ENCODE measurements at regions not wholly inside any gene's neighbourhood (a gene's known extent, or its start where the extent isn't known, plus 50 kb on each side); places are given as distances from the start of the nearest gene placed in this dataset.

DNA sequence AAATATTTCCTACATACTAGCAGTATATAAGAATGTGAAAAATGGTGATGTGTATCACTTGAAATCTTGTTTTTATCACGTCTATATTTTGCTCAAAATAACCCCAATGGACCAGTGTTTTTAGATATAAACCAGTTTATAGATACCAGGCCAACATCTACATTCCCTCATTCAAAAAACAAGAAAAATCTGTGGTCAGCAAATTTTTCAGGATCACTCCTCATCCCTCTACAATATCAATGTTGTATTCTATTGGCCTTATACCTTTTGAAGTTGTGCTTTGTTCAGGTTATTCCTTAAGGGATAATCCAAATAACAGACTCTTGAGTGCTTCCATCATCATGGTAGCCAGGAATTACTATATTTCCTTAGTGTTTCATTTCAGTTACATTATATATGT, 332.9 kb upstream of the ARRDC4 start:
- no peak for DNase-seq (ENCODE audit: low spot score)

DNA sequence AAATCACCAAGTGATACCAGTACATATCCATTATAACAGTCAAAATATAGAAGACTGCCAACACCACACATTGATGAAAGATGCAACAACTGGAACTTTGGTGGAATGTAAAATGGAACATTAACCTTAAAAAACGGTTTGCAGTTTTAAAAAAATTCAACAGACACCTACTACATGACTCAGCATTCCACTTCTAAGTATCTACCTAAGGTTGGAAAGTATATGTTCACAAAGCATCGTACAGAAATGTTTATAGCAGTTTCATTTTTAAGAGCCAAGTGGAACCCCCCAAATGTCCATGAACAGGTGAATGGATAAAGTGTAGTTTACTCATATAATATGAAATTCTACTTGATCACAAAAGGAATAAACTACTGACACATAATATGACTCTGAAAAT, 314.7 kb upstream of the ARRDC4 start:
- DNase-seq (ENCODE audit: low spot score) = no peak

DNA sequence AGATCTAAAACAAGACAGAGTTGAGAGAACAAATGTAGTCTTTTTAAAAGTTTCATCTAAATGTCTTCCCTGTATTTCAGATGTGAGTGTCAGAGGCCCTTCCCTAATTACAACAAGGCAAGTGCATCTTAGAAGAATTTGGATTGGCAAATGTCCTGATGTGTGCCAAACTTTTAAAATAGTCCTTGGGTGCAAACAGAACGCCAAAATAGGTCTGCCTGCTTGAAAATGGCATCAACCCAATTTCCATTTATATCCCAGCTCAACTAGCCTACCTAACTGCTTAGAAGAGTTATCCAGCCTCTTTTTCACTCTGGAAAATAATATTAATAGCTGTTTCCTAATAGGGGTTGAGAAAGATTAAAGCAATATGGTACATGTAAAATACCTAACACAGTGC, 311.8 kb upstream of the ARRDC4 start:
- no peak for DNase-seq (ENCODE audit: low spot score)

DNA sequence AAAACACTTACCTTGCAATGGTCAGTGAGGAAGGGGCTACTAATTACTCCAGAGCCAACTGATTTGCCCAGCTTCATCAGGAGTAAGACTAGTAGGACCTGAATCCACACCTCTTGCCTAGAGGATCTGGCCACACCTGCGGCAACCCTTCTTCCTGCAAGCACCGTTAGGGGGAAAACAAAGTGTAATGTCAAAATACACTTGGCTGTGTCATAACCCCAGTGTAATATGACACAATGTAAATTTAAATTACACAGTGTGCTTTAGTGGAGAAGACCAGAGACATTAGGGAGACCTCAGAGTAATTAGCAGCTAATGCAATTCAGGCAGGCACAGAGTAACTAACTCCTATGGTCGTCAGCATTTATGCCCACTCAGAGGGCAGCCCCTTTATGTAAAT, 308.5 kb upstream of the ARRDC4 start:
- no peak for DNase-seq (ENCODE audit: low spot score)

DNA sequence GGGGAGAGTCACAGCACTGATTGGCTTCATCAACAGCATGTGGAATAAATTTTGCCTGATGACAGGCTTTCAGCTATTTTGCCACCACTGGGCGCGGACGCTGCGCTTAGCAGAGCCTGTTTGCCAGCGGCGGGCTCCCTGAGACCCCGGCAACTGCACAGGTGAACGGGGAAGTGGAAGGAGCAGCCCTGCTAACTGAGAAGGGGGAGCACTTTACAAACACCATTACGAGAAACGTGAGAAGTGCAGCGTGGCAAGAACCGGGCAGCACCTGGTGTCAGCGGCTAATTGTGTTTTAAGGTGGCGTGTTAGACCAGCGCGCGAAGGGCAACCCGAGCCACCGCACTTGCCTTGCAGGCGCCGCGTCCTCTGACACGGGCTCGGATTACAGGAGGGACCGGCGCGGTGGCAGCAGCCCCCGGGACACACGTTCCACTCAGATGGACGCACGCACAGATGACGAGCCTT, 307.8 kb upstream of the ARRDC4 start:
- no peak for DNase-seq (ENCODE audit: low spot score)

DNA sequence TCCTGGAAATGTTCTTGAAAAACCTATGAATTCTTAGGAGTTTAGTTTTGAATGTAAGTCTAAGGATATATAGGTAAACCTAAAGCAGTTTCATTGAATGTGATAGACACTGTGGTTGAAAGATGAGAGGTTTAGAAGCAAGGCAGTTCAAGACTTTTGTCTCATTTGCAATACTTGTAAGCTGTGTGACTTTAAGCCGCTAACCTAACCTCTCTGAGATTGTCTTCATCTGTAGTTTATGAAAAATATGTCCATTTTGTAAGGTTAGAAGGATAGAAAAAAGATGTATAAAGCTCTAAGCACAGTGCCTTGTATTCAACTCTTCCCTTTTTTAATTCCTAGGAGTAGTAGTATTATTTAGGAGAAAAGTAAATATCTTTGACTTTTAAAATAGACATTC, 306.6 kb upstream of the ARRDC4 start:
- no peak for DNase-seq (ENCODE audit: low spot score)

DNA sequence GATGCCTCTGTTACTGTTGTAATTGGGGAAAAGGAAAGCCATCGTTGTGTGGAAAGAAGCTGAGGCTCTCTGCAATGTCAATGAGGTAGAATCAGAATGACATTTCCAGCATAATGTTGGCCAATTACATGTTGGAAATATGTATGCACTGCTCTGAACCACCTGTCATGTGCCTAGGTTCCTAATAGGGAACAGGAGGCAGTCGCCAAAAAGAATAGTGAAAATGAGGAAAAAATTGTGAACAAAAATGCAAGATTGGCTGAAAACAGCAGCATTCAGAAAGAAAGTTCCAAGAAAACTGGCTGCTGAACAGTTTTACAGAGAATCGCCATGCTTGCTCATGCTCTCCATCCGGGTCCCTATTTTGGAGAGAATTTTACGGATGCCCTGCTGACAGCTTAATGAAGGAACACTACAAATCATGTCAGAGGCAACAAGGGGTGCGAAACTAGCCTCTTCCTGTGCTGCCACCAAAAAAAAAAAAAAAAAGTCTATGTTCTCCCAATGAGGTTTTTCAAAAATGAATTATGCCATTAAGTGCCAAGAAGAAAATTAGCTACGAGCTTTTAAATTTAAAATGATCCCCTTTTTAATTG, 305.9 kb upstream of the ARRDC4 start:
- DNase-seq (ENCODE audit: low spot score) = no peak

DNA sequence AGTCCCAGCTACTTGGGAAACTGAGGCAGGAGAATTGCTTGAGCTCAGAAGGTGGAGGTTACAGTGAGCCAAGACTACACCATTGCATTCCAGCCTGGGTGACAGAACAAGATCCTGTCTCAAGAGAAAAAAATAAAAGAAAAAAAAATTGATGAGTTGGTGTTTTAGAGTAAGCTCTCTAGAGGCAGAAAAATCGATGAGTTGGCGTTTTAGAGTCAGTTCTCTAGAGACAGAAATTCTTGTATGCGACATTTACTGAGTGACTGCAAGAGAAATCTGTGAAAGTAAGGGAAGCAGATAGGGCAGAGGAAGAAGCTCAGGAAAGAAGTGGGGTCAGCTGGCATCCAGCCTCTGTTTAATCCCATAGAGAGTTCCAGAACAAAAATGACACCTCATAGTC, 298.7 kb upstream of the ARRDC4 start:
- no peak for DNase-seq (ENCODE audit: low spot score)

GRCh38 chr15:97672586-97672985, 287.9 kb upstream of the ARRDC4 start:
- no peak for DNase-seq (ENCODE audit: low spot score)

DNA sequence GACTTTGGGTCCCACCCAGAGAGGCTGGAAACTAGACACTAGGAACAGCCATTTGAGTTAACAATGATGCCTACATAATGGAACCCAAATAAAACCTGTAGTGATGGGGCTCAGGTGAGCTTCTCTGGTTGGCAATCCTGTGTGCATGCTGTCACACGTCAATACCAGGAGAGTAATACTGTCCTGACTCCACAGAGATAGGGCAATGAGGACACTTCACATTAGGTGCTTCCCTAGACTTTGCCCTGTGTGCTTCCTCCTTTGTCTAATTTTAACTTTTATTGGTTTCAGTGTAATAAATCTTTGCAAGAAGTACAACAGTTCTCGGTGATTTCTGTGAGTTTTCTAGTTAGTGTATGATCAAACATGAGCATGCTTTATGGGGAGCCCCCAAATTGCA, 281.8 kb upstream of the ARRDC4 start:
- no peak for DNase-seq (ENCODE audit: low spot score)

GRCh38 chr15:97679106-97679688, 281.3 kb upstream of the ARRDC4 start:
- DNase-seq (ENCODE audit: low spot score) = no peak

- DNase-seq (ENCODE audit: low spot score) = no peak
These were observed 279.8 kb upstream of the ARRDC4 start for GRCh38 chr15:97680606-97681220.

DNA sequence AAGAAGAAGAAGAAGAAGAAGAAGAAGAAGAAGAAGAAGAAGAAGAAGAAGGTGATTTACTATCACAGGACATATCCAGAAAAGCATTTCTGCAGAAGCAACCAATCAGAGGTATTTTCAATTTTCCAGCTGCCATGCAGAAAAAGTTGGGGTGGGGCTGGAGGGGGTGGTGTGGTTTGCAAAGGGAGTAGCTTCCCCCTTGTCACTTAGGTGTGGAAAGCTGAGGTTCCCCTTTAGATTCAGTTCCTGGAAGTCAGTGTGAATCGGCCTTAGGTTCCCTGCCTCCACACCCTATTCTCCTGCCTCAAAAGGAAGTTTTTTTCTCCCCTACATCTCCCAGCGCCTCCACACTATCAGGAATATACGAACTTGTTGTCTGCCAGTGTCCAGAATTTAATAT, 276.7 kb upstream of the ARRDC4 start:
- DNase-seq (ENCODE audit: low spot score) = no peak

DNA sequence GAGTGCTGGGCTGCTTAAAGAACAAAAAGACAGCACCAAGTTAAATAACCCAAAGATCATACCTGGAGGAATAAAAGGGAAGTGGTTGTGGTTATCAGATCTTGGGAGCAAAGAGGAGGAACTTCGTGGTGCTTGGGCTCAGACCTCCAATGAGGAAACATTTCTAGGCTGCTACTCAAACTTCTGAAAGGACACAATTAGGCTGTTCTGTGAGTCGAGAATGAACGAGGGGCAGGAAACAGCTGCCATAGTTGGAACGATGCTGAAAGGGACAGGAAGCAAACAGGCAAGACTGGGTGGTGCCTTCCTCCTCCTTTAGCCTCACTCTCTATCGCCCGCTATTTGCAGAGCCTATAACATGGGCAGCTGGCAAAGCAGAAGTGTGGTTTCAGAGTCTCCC, 276.3 kb upstream of the ARRDC4 start:
- no peak for DNase-seq (ENCODE audit: low spot score)

DNA sequence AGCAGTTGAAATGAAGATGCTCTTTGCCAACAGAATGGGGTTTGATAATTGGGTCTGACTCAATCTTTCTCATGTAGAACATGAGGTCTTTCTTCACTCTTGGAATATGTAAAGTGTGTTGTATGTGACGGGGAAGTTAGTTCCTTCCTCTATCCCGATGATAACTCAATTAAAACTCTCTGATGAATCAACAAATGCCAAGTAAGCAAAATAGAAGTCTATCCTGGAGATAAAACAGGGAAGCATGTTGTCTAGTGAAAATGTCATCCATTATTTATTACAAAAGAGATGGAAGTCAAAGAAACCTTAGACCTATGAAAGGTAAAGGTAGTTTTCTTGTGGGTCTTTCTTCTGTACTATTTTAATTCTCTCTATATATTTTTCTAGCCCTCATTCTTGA, 274.2 kb upstream of the ARRDC4 start:
- DNase-seq (ENCODE audit: low spot score) = no peak

GRCh38 chr15:97687654-97688053, 272.8 kb upstream of the ARRDC4 start:
- no peak for DNase-seq (ENCODE audit: low spot score)

- DNase-seq (ENCODE audit: low spot score) = no peak
These were observed 272.3 kb upstream of the ARRDC4 start for GRCh38 chr15:97688177-97688576.

- no peak for DNase-seq (ENCODE audit: low spot score)
These were observed 271.6 kb upstream of the ARRDC4 start for GRCh38 chr15:97688886-97689285.

GRCh38 chr15:97691078-97691477, 269.4 kb upstream of the ARRDC4 start:
- DNase-seq (ENCODE audit: low spot score) = no peak

DNA sequence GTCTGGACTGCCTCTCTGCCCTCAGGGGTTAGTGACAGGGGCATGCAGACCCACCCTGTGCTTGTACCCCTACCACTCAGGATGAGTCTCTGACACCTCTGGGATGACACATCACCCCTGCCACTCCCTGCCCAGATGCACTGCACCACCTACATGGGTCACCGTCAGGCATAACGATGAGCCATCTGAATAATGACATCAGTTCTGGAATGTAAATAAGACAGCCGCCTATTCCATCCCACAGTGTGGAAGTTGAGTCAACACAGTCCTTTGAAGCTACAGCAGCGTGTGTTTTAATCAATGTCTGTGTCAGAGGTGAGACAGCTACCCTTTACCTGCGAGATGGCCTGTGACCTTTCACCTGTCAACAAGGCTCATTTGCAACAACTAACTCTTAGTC, 268.7 kb upstream of the ARRDC4 start:
- no peak for DNase-seq (ENCODE audit: low spot score)

DNA sequence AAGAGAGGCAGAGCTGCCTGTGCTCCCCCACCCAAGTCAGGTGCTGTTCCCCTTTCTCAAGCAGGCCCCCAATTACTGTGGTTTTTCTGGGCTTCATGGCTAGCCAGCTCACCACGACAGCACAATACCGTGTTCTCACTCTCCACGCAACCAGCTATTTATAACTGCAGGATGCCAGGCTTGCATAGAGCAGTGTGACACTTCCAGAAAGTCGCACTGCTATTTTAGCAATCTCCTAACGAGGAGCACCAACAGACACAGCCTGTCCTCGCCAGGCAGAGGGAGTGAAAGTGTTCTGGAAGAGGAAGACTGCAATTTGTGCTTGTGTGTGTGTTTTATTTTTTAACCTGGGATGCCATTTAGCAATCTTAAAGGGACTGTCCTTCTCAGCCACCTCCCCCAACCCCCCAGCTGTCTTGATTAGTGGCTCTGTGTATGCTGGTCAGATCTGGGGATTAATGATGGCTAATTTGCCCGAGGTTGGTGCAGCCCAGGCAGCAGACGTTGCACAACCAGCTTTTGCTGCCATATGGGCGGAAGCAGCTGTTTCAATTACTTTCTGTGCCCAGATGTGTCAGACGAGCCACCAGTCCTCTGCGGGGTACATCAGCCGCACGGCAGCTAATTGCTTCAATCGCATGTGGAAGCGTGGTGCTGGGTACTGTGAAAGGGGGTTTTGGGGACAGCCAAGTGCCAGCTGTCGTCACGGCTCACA, 268.0 kb upstream of the ARRDC4 start:
- no peak for DNase-seq (ENCODE audit: low spot score)

- DNase-seq (ENCODE audit: low spot score) = no peak
These were observed 266.0 kb upstream of the ARRDC4 start for GRCh38 chr15:97694456-97694855.

- no peak for DNase-seq (ENCODE audit: low spot score)
These were observed 257.1 kb upstream of the ARRDC4 start for GRCh38 chr15:97703400-97703799.

Measured in COLO829 (cell line).